ENCODE measurements at regions not wholly inside any gene's neighbourhood (a gene's known extent, or its start where the extent isn't known, plus 50 kb on each side); places are given as distances from the start of the nearest gene placed in this dataset.
"Not testable (repeated sequence)": the region's sequence is repeated elsewhere in the genome, so short reads cannot be mapped to it uniquely, and the experiment has no call there.

DNA sequence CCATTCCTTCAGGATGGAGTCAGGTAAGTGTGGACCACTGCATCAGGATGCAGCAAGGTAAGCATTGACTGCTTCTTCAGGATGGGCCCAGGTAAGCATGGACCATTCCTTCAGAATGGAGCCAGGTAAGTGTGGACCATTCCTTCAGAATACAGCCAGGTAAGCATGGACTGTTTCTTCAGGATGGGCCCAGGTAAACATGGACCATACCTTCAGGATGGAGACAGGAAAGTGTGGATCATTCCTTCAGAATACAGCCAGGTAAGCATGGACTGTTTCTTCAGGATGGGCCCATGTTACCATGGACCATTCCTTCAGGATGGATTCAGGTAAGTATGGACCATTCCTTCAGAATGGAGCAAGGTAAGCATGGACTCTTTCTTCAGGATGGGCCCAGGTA lies 89.4 kb upstream of the SPACA7 start:
- not testable (repeated sequence) for DNase-seq

DNA sequence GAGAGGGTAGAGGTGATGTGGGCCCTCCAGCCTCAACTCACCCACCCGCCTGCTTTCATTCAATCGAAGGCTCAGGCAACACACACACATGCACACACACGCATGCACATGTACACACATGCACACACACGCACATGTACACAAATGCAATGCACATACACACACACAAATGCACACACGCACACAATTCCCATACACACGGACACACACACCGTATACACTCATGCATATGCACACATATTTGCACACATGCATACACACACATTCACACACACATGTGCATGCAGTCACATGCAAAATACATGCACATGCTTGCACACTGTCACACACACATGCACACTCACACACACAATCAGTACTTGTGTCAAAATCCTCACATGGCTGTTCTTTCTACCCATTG lies 55.9 kb upstream of the SPACA7 start:
- DNase-seq: no peak

DNA sequence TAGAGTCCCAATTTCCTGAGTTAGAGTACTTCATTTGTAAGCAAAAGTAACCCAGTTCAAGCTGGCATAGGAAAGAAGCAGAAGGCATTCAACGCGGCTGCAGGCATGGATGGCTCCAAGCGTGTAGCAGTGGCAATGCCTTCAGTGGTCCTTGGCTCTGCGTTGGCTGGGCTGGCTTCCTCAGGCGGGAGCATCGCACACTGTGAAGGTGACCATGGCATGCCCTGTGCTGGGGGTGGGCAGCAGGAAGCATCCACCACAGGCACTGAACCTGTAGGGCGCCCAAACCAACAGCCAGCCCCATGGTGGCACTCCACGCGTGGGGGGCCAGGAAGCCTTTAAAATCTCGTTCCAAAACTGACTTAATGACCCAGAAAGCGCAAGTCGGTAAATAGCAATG lies 53.6 kb upstream of the SPACA7 start:
- DNase-seq: no peak

DNA sequence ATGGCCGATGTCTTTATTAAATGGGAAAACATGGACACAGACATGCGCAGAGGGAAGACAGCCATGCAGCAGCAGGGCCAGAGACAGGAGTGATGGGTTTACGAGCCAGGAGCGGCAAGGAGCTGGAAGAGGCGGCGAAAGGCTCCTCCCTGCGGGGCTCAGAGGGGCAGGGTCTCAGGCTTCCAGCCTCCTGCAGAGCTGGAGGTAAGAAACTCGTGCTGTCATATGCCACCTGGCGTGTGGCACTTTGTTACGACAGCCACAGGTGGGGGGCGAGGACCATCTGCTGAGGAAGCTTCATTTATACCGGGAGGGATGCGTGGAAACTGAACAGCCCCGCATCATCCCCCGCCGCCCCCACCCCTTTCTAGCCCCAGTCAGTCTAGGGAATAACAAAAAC lies 52.0 kb upstream of the SPACA7 start:
- DNase-seq: no peak

DNA sequence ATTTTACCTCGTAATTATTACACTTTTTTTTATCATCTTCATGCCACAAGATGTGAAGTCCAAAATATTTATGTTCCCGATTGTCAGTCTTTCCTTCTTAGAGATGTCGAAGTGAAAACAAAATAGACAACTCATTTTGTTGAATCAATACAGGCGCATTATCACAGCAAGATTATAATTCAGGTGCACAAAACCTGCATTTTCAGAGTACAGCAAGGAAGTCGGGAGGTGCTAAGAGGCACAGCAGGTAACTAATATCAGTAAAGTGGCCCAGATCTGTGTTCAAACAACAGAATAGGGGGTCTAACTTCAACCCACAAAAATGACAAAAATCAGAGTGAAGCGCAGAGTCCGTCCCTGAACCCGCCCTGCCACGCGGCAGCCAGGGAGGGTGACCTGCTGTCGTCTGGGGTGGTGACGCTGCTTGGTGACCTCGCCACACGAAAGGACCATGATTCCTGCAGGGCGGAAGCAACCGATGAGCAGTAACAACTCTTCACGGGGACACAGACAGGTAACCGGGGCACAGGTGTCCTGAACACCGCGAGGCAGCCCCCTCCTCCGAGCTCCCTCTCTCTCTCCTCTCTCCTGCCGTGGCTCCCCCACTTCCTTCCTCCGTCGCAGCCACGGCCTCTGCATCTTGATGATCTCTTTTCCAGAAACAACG lies 50.9 kb upstream of the SPACA7 start:
- no peak for DNase-seq

DNA sequence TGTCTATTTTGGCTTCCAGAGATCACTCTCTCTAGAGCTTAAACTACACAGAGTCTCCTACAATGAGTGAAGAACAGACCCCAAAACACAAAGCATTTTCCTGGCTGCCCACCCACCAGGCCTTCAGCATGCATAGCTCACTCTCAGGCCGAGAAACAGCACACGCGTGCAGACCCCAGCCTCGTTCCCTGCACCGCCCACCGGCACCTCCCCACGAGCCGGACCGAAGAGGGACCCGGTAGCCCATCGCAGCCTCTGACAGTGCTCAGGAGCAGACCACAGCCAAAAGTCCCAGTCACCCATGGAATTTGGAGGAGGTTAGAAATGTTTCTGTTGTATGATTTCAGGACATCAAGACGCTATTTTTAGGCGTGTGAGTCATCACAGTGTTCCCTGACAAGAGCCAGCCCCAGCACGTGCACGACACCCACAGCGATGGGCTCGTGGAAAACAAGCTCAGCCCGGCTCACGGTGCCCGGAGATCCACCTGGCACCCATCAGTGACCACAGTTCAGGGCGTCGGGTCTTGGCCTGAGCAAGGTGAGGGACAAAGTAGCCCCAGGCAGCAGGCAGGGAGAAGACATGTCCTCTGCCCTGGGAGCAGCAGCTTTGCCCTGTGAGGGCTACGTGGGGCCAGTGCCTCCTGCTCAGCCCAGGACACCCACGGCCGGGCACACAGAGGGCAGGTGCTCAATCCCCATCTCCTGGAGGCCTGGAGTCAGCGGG lies 50.1 kb upstream of the SPACA7 start:
- no peak for DNase-seq

Measured in SW 1271 (cell line).